ENCODE measurements at regions not wholly inside any gene's neighbourhood (a gene's known extent, or its start where the extent isn't known, plus 50 kb on each side); places are given as distances from the start of the nearest gene placed in this dataset.
"Not testable (repeated sequence)": the region's sequence is repeated elsewhere in the genome, so short reads cannot be mapped to it uniquely, and the experiment has no call there.

DNA sequence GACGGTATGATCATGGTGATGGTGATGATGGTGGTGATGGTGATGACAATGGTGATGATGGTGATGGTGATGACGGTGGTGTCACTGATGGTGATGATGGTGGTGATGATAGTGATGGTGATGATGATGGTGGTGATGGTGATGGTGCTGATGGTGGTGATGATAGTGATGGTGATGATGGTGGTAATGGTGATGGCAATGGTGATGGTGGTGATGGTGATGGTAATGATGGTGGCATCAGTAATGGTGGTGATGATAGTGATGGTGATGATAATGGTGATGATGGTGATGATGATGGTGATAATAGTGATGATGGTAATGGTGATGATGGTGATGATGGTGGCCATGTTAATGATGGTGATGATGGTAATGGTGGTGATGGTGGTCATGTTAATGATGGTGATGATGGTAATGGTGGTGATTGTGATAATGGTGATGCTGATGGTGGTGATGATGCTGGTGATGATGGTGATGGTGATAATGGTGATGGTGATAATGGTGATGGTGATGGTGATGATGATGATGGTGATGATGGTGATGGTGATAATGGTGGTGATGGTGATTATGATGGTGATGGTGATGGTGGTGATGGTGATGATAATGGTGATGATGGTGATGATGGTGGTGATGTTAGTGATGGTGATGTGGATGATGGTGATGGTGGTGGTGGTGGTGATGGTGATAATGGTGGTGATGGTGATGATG is 107.2 kb downstream of the C16orf95 start:
- H3K27ac ChIP-seq, result no peak overlapping the region
- no peak for TF ChIP-seq ZFX (IDR thresholded peaks at IDR 0.05; ENCODE audit: borderline replicate concordance)
- TF ChIP-seq, protein P1, sequence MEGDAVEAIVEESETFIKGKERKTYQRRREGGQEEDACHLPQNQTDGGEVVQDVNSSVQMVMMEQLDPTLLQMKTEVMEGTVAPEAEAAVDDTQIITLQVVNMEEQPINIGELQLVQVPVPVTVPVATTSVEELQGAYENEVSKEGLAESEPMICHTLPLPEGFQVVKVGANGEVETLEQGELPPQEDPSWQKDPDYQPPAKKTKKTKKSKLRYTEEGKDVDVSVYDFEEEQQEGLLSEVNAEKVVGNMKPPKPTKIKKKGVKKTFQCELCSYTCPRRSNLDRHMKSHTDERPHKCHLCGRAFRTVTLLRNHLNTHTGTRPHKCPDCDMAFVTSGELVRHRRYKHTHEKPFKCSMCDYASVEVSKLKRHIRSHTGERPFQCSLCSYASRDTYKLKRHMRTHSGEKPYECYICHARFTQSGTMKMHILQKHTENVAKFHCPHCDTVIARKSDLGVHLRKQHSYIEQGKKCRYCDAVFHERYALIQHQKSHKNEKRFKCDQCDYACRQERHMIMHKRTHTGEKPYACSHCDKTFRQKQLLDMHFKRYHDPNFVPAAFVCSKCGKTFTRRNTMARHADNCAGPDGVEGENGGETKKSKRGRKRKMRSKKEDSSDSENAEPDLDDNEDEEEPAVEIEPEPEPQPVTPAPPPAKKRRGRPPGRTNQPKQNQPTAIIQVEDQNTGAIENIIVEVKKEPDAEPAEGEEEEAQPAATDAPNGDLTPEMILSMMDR (IDR thresholded peaks at IDR 0.05), result no peak

DNA sequence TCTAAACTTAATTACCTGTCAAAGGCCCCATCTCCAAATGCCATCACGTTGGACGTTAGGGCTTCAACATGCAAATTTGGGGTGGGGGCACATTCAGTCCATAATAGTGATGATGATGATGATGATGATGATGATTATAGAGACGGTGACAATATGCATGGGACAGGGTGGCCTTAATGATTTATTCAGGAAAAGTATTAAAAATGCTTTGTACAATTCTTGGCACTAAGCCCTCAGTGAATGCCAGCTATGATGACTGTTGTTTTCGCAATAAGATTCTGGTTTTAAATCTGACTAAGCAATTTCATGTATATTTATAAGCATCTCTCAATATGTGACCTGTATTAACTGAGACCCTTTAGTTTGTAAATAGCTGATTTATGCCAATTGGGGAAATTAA is 106.3 kb downstream of the C16orf95 start:
- H3K27ac ChIP-seq, result no peak overlapping the region
- no peak for TF ChIP-seq ZFX (IDR thresholded peaks at IDR 0.05; ENCODE audit: borderline replicate concordance)
- TF ChIP-seq, protein P1 (IDR thresholded peaks at IDR 0.05), result no peak

DNA sequence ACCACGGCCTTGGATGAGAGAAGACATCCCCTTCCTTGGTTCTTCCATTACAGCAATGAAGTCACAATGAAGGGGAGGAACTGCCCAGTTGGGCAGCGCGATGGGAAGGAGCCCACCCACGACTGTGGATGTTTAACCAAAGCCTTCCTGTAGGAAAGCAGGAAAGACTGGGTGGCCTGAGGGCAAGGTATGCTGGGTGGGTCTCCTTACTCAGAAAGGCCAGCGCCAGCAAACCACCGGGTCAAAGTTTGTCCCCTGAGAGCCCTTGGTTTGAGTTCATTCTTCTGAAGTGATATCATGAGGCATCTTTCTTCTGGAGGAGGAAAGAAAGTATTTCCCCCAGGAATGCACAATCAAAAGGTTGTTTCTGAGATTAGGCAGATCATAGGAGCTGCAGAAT is 105.2 kb downstream of the C16orf95 start:
- TF ChIP-seq, protein P1 (IDR thresholded peaks at IDR 0.05), result no peak
- TF ChIP-seq ZFX (IDR thresholded peaks at IDR 0.05; ENCODE audit: borderline replicate concordance), result no peak
- no peak overlapping the region for H3K27ac ChIP-seq

DNA sequence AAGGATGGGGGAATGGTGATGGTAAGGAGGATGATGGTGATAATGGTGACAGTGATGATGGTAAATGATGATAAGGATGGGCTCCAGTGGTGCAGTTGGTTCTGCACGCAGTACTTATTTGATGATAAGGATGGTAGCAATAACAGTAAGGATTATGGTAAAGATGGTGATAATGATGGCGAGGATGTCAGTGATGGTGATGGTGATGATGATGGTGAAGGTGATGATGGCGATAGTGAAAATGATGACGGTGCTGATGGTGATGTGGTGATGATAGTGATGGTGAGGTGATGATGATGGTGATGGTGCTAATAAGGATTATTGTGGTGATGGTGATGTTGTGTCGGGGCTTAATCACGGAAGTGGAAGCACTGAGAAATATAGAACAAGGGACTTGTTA is 103.7 kb downstream of the C16orf95 start:
- TF ChIP-seq ZFX (IDR thresholded peaks at IDR 0.05; ENCODE audit: borderline replicate concordance), result no peak
- TF ChIP-seq, protein P1 (IDR thresholded peaks at IDR 0.05), result no peak
- H3K27ac ChIP-seq, result no peak overlapping the region

DNA sequence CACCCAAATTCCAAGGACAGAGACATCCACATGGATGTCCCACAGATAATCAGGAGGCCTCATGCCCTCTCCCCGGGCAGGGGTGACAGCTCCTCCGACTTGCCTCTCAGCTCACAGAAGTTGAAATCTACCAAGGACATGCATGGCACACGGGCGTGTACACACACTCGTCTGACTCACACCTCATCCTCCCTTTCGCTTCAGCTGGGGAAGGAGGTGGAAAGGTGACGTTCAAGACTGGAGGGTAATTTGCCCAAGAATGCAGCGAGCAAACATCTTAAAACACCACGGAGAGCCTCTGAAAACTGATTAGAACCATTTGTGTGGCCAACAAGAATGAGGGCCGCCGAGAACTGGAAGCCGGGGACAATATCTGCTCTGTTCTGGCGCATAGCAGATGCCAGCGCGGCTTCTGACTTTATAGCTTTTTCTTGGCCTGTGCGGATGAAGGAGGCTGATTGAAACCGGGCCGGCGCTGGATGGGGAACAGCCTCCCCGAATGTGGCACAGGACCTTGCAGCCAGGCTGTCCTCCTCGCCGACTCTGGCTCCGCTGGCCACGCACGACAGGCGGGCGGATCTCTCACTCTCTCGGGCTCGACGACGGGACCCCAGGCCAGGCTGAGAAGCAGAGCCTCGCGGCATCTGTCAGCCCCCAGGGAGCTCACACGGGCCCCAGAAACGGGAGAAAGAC is 100.9 kb downstream of the C16orf95 start:
- TF ChIP-seq, protein P1 (IDR thresholded peaks at IDR 0.05), result no peak
- TF ChIP-seq ZFX (IDR thresholded peaks at IDR 0.05; ENCODE audit: borderline replicate concordance), result no peak

DNA sequence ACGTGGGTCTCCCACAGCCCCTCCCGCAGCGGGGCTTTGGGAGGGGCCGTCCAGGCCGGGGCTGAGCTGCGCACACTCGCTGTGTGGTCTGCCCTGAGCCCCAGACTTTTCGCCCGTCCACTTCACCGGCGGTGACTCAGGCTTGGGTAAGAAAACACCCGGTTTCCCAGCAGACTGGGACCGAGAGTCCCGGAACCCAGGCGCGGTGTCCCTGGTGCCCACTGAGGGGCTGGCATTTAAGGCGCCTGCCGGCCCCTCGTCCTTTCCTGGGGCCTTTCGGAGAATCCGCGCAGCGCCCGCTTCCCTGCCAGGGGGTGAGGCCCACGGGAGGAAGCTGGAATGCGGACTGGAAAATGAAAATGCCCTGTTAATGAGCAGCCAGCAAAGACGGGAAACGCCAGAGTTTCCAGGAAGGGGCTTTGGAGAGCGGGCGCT is 100.3 kb downstream of the C16orf95 start:
- no peak for TF ChIP-seq ZFX (IDR thresholded peaks at IDR 0.05; ENCODE audit: borderline replicate concordance)
- TF ChIP-seq, protein P1 (IDR thresholded peaks at IDR 0.05), result no peak
- no peak overlapping the region for H3K27ac ChIP-seq

More for the DNA sequence above, 100.9 kb downstream of the C16orf95 start:
- no peak overlapping the region for H3K27ac ChIP-seq

DNA sequence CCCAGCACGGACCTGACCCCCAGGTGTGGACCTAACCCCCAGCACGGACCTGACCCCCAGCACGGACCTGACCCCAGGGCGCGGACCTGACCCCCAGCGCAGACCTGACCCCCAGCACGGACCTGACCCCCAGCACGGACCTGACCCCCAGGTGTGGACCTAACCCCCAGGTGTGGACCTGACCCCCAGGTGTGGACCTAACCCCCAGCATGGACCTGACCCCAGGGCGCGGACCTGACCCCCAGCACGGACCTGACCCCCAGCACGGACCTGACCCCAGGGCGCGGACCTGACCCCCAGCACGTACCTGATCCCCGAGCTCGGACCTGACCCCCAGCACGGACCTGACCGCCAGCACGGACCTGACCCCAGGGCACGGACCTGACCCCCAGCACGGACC is 99.4 kb downstream of the C16orf95 start:
- H3K27ac ChIP-seq, result not testable (repeated sequence)

All from 22Rv1 (cell line).